C1 segment of cervical spinal cord (tissue), 14 donors: ENCODE measurements at regions not wholly inside any gene's neighbourhood (a gene's known extent, or its start where the extent isn't known, plus 50 kb on each side); places are given as distances from the start of the nearest gene placed in this dataset.

ENCODE experiments used
- DNase-seq, 14 donors: peaks; one replicate each; lab custom pipeline; 2025; lab: John Stamatoyannopoulos, UW

- DNase-seq, result no peak
Measured at GRCh38 chr7:35536396-35536826, 158.5 kb downstream of the HERPUD2 start.

GRCh38 chr7:35533902-35534301 is 161.0 kb downstream of the HERPUD2 start:
- DNase-seq, result no peak

- DNase-seq, result no peak
Measured at GRCh38 chr7:35530124-35531109, 164.5 kb downstream of the HERPUD2 start.

GRCh38 chr7:35529713-35530112 is 165.2 kb downstream of the HERPUD2 start:
- DNase-seq, result no peak

DNA sequence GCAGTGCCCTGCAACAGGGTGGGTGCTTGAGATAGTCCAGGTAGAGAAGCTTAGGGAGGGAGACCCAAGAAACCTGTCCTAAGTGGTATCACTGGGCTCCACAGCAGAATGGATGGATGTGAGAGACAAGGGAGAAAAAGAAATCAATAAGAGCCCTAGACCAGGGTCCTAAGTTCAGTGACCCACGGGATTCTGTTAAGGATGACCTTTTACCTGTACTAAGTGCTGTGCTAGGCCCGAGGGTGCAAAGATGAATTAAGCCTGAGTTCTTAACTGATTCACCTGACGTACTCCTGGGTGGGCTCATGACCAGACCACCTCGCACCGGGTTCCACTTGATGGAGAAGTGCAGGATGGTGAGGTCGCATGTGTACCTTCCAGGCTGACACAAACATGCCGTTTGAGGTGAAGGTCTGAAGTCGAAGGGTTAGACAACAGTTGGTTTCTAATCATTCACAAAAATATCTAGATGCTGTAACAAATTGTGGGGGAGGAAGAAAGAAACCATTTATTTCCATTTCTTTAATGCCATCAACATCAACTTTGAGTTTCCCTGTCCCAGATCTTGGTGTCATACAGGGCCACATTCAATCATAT is 166.5 kb downstream of the HERPUD2 start:
- no peak for DNase-seq

DNA sequence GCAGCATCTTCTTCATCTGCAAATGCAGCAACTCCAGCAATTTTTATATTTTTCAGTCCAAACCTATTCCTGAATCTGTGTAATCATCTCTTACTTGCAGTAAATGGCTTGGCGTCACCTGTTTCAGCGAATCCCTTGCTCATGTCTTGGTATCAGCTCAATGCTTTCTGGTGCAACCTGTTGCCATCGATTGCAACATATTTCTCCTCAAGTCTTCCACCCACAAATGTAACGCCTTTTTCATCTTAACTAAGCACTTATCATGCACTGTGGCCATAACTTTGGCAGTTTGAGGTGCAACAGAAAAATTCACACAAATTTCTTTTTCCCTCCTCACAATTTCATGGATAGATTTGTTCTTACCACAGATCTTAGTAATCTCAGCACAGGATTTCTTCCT is 168.3 kb downstream of the HERPUD2 start:
- DNase-seq, result no peak

GRCh38 chr7:35524112-35524804 is 170.7 kb downstream of the HERPUD2 start:
- no peak for DNase-seq

GRCh38 chr7:35523292-35523691 is 171.6 kb downstream of the HERPUD2 start:
- DNase-seq, result no peak

- DNase-seq, result no peak
Measured at GRCh38 chr7:35522697-35523096, 172.2 kb downstream of the HERPUD2 start.

DNA sequence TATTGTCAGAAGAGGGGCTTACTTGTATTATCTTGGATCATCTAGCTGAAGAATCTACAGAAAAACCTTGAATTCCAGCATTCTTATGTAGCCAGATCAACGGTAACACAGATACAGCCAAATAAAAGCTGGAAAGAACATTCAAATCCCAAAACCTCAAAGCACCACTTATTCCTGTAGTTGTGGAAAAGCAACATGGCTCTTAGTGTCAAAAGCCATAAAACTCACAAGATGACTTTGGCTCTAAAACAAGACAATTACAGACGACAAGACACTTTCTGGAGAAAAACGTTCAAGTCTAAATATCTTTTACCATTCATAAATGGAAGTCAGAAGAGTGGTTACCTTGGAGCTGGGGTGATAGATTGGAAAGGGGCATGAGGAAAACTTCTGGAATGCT is 173.0 kb downstream of the HERPUD2 start:
- DNase-seq, result no peak

DNA sequence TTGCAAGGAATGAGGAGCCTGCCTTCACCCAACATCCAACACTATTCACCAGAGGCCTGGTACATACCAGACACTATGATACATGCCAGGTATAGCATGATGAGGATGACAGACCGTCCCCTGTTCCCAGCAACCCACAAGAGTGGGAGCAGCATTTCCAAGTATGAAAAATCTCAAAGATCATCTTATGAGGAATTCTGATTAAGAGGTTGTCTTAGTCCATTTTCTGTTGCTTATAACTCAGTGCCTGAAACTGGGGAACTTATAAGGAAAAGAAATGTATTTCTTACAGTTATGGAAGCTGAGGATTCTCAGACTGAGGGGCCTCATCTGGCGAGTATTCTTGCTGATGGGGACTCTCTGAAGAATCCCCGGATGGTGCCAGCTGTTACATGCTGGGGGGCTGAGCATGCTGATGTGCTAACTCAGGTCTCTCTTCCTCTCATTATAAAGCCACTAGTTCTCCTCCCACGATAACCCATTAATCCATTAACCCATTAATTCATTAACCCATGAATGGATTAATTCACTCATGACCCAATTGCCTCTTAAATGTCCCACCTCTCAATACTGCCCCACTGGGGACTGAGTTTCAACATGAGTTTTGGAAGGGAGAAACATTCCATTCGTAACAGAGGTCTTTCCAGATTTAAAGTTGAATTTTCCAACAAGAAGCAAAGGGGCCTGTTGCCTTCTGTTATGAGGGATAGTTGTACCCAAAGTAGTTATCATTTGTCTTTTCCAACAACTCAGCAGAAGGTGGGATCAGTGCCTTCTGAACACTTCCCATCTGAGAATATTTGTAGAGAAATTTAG is 173.9 kb downstream of the HERPUD2 start:
- no peak for DNase-seq

DNA sequence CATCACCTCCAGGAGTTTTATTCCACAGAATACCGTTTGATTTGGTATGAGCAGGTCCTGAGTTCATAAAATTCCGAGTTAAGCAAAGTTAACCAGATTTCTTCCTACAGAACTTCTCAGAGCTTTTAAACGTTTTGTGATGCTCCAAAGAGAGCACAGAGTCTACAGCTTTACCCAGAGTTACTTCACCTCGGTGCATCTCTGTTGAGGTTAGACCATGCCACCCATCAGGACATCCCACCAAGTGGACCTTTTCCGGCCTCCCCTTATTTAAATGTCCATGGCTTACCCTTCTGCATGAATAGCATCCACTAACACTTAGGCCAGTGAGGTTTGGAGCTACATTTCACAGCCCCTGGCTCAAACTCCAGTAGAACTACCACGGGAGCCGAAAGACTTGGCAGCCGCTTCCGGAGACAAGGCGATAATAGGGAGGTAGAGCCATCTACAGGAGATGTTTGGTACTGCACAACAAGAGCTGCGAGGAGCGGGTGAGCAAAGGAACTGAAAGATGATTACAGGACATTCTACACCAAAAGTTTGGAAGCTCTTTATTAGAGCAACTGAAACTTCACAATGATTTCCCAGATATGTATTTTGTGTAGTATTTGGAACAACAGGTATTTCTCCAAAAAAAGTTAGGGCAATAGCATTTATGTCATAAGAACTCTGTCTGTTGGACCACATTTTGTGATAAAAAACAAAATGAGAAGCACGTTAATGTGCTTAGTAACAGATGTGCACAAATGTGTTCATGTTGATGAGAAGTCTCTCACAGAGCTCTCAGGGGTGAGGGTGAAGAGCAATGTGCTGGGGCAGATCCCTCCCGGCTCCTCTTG is 174.7 kb downstream of the HERPUD2 start:
- peak in 10 of 14 donors; percentile 3 to 39 (median 10) for DNase-seq

- no peak for DNase-seq
Measured at GRCh38 chr7:35518767-35519166, 176.2 kb downstream of the HERPUD2 start.

- DNase-seq, result no peak
Measured at GRCh38 chr7:35516498-35516897, 178.4 kb downstream of the HERPUD2 start.

GRCh38 chr7:35513828-35514227 is 181.1 kb downstream of the HERPUD2 start:
- DNase-seq, result no peak

GRCh38 chr7:35513195-35513594 is 181.7 kb downstream of the HERPUD2 start:
- no peak for DNase-seq

DNA sequence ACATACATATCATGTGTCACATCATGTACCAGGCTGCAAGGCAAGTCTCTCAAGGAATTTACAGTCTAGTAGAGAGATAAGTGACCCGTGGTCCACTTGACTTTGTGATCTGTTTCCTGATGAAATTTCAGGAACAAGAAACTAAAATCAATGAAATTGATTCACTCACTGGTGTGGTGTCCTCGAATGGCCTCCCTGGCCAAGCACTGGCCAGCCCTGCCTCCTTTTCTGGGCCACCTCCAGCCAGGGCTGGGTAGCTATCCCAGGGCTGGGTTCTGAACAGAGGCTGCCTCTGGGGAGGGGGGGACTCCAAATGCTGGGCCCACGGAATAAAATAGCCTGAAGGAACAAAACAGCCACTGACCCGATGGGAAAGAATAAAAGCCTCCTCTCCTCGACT is 182.2 kb downstream of the HERPUD2 start:
- peak in 1 of 14 donors; percentile 7 for DNase-seq

DNA sequence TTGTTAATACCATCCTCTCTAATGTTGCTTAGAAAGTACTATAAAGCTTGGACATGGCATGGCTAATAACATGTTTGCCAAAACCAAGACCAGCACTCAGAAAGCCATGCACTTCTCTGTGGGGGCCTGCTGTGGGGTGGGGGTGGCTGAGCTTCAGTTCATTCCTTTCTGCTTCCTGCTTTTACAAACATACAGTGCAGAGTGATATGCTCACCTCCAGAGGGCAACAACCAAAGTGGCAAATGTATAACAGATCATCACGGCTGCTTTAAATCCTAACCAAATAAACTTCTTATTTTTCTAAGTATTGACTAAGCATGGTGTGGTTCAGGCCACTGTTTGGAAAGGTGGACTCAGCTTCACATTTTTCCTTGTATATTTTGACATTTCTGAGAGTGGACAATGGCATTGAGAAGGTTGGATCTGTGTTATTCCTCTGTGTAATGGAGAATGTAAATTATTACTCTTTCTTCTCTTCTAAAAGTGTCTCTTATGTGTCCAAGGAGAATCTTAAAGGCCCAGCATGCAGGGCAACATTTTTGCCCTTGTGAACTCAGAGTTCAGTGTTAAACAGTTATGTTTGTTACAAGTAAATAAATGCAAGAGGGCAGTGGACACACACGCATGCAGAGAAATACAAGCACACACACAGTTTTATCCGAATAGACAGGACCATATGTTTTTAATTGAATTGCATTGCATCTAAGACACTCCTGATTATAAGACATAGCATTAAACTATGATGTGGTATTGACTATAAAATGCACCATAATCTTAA is 186.1 kb downstream of the HERPUD2 start:
- DNase-seq, result no peak

GRCh38 chr7:35505066-35505465 is 189.9 kb downstream of the HERPUD2 start:
- DNase-seq, result no peak

- no peak for DNase-seq
Measured at GRCh38 chr7:35504365-35504764, 190.6 kb downstream of the HERPUD2 start.
